GDM1 (cell line): ENCODE measurements at regions not wholly inside any gene's neighbourhood (a gene's known extent, or its start where the extent isn't known, plus 50 kb on each side); places are given as distances from the start of the nearest gene placed in this dataset.
A peak's percentile ranks its signal among the peaks of the same experiment; 100 is the strongest.
"Not testable (repeated sequence)": the region's sequence is repeated elsewhere in the genome, so short reads cannot be mapped to it uniquely, and the experiment has no call there.

Experiments
- DNase-seq: peaks from one replicate; lab custom pipeline; 2025; lab: John Stamatoyannopoulos, UW

DNA sequence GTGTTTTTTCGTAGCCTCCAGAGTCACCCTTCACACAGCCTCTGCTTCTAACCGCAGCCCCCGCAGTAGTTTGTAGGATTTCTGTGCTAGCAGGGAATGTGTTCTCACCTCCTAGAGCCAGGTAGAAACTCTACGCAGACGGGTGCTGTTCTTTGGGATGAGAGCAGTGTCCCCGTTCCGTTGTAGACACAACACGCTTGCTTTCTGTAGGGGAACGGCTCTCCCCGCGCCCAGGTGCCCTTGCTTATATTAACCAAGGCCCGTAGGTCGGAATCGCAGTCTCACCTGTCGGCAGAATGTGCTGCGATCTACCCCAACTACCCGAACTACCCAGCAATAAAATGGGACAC is 111.8 kb upstream of the NBPF11 start:
- DNase-seq = no peak

DNA sequence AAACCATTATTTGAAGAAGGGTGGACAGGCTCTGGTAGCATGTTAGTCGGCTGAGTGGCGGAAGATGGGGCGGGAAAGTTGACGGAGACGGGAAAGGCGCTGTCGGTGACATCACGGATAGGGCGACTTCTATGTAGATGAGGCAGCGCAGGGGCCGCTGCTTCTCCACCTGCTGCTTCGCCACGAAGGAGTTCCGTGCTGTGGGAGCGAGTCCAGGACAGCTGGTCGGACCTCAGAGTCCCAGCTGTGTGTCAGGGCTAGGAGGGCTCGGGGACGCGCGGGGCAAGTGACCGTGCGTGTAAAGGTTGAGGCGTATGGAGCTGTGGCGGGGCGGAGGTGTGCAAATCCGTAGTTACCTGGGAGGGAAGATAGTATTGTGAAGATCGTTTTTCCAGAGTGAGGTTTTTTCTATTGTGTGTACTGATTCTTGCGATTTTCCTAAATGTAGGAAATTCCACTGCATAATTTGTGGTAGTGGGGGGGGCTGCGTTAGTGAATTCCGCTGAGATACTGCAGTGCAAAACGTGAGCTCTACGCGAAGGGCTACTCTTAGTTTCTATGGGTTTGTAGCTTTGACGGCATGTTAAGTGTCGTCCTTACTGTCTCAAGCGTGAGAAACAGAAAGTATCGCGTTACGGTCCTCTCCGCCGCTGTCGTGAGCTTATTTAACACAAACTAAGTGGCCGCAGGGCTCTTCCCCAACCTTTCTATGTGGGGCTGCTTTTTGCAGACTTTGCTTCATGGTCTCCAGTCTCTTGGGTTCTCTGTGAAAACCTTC is 111.2 kb upstream of the NBPF11 start:
- DNase-seq = peak; percentile 38

DNA sequence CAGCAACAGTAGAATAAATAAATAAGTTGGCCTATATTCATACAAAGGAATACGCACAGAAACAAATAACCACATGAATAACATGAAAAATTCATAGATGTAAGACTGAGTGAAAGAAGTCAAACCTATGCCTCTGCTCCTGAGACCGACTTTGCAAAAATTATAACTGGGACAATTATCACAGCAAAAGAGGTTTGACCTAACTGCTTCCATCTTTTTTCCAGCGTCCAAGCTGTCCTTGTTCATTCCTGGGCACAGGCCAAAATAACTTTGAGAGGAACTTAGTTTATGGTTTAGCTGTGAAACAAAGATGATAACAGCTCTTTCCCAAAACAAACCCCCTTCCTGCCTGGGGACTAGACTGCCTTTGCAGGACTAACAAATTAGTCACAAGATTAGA is 109.6 kb upstream of the NBPF11 start:
- DNase-seq = not testable (repeated sequence)

DNA sequence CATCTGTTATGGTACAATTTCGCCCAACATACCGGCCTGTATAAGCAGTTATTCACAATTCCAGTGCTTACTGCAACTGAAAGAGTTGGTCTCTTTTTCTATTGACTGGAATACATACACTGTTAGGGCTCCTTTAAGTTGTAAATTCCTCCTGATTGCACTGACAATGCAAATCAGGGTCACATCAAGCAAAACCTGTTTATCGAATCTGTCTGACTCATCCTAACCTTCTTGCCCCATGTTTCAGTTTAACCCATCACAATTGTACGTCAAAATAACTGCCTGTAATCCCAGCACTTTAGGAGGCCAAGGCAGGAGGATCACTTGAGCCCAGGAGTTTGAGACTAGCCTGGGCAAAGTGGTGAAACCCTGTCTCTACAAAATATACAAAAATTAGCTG is 105.8 kb upstream of the NBPF11 start:
- not testable (repeated sequence) for DNase-seq

DNA sequence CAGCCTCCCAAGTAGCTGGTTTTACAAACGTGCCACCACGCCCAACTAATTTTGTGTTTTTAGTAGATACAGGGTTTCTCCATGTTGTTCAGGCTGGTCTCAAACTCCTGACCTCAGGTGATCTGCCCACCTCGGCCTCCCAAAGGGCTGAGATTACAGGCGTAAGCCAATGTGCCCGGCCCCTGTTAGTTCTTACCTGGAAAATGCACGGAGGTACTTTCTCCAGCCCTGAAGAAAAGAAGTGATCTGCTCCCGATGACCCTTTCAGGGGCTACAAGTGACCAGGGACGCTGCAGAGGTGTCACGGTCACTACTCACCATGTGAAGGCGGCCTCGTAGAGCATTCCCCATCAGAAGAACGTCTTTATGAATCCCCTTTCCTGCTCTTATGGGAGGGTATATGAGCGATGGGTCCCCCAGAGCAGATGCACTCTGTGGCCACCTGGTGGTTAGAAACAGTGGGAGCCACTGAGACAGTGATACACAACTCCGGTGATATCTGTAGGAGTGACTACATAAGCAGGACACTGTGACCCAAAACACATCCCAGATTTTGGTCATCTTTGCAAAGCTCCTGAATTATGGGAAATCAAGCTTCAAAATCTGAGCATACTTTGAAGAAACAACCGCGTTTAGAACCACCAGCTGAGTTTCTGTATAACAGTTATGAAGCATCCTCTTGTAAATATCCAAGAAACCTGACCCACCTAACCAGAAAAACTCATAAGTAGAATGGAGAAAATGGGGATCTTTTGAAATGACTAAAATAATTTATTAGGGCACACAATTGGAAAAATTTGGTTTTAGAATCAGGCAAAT is 102.7 kb upstream of the NBPF11 start:
- not testable (repeated sequence) for DNase-seq

DNA sequence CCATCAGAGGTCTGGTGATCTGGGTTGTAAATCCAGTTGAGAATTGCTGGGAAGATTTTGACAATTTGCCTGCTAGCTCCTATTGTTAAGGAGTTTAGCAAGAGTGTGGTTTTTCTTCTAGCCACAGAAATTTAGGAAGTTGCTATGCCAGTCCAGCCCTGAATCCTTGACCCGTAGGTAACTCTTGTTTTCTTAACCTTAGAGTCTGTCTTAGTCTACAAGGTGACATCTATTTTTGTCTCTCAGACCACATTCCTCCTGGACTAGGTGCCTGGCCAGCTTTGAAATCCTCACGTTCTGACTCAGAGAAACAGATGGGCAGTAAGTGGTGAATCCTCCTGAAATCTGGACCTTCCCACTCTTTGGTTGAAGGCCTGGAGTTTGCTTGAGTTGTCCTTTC is 101.7 kb upstream of the NBPF11 start:
- DNase-seq = not testable (repeated sequence)

DNA sequence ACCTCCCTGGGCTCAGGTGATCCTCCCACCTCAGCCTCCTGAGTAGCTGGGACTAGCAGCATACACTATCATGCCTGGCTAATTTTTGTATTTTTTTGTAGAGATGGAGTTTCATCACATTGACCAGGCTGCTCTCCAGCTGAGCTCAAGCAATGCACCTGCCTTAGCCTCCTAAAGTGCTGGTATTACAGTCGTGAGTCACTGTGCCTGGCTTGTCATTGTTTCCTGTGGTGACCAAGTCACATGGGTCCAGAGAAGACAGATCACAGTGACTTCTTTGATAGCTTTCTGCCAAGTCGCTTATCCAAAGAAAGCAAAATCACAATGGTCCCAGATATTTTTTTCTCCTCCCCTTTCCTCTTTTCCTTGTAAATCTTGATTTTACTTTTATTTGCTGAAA is 96.7 kb upstream of the NBPF11 start:
- not testable (repeated sequence) for DNase-seq

DNA sequence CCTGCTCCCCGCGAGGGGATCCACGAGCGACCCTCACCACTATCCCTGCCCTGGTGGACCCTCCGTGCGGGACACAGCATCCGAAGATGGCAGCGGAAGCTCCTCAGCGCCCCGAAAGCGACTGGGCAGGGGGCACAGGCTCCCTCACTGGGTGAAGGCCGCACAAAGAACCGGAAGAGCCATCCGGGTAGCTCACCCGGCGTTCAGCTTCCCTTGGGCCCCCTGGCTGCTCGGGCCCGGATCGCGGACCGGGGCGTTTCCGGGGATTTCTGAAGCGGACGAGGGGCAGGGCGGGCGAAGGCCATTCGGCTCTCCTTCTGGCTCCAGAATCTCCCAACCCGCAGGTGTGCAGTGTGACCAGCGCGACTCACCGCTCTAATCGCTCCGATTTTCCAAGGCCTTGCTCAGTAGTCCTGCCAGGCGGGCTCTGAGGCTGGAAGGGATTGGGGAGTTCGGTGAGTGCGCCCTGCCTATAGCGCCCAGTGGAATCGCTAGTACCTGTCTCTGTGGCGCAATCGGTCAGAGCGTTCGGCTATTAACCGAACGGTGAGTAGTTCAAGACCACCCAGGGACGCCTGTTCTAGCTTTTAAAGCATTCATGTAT is 94.3 kb upstream of the NBPF11 start:
- not testable (repeated sequence) for DNase-seq

DNA sequence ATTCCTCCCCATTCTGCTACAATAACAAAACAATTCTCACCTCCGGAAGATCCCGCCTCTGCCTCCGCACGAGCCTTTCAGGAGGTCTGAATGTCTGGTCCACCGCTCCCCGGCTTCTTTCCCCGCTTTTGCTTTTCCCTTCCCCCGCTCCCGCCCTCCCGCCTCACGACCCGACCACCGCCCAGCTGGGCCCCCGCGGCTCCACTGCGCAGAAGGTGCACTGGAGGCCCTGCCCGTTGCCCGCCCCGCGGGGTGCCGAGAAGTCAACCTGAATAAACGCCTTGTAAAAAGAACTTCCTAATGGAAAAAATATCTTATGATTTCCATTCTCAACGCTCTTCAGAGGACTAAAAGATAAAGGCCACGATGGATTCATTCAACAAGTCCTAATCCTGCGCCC is 93.8 kb upstream of the NBPF11 start:
- DNase-seq = not testable (repeated sequence)

DNA sequence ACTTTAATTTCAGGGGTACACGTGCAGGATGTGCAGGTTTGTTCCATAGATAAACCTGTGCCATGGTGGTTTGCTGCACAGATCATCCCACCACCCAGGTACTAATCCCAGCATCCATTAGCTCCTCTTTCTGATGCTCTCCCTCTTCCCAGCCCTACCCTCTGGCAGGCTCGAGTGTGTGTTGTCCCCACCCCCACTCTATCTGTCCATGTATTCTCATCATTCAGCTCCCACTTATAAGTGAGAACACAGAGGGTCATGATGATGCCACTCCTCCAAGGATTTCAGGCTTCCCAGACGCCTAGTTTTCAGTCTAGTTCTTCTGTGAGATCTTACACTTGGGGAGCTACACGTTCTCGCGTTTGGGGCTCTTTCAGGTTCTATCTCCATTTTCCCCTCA is 93.4 kb upstream of the NBPF11 start:
- DNase-seq = not testable (repeated sequence)

DNA sequence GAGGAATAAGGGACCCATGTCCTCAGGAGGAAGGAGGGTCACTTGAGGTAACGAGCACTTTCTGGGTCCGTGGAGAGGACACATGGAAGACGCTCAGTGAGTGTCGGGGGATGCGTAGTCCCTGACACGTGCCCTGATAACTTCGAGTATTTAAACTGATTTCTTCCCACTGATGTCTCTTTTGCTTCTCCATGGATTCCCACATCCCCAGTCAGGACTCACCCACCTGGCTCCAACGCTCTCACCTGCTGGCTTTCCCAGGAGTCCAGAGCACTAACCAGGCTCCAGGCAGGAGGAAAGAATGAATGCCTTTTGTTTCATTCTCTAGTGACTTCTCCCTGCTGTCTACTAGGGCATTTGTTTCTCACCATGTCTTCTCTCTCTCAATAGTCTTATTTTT is 81.2 kb upstream of the NBPF11 start:
- DNase-seq = not testable (repeated sequence)

DNA sequence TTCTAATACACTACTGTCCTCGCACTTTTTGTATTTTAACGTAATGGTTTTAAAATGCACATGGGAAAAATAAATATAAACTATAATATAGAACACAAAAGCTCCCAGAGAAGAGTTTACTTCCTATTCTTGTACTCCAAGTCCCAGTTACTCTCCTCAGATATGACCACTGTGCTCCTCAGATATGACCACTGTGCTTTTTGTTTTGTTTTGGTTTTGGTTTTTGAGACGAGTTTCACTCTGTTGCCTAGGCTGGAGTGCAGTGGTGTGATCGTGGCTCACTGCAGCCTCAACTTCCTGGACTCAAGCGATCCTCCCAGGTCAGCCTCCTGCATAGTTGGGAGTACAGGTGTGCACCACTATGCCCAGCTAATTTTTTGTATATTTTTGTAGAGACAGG is 76.8 kb upstream of the NBPF11 start:
- DNase-seq = not testable (repeated sequence)

DNA sequence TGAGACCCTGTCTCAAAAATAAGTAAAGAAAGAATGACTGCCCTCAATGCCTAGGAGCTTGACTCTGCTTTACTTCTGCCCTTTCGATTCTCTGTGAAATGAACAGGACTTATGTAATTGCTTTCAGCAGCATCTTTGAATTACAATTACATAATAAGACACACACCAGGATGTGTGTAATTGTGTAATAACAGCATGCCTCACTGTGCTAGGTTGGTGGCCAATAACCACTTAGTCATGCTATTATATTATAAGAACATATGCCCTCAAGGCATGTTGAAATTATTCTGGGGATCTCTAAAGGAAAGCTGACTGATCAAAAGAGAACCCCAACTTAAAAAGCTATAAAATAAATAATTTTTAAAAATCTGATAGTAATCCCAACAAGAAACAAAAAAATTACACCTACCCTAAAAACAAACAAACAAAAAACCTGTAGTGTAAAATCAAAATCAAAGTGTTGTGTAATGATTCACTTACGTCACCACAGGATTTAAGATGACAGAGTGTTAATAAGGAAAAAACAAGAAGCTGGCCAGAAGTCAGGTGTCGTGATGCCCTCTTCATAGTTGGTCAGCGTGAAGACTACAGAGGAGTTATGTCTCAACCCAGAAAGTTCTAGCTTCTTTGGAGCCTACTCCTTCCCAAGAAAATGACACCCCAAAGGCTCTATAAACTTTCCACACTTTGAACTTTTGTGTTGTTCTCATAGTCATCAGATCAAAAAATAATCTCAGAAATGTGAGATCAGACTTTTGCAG is 70.5 kb upstream of the NBPF11 start:
- DNase-seq = not testable (repeated sequence)

DNA sequence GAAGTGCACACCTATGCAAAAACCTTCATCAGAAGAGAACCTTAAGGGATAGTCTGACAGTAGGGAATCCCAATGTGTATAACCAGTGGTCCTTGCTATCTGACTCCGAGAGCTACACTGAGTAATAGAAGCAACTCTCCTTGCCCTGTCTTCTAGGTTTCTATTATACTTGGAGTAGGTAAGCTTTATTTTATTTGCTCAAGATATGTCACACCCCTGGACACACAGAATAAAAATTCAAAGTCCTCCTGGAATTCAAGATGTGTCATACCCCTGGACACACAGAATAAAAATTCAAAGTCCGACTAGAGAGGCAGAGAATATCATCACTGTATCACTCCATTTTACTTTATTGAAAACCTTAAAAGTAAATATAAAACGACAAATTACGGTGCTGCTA is 69.5 kb upstream of the NBPF11 start:
- not testable (repeated sequence) for DNase-seq

DNA sequence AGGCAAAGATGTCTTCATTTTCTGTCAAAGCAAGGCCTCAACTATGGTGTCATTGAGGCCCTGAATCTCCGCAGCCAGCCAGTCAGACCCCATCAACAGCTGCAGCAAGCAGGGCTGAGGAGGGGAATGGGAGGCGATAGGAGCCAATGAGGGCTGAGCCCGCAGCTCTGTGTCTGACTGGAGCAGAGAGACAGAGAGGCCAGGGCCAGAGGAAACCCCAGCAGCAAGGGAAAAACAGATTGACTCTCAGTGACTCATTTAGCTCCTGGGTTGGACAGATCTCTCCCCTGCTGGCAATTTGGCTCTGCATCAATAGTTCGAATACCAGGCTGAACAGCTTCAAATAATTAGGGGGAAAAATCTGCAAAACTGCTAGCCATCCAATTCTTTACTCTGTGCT is 67.1 kb upstream of the NBPF11 start:
- DNase-seq = not testable (repeated sequence)

DNA sequence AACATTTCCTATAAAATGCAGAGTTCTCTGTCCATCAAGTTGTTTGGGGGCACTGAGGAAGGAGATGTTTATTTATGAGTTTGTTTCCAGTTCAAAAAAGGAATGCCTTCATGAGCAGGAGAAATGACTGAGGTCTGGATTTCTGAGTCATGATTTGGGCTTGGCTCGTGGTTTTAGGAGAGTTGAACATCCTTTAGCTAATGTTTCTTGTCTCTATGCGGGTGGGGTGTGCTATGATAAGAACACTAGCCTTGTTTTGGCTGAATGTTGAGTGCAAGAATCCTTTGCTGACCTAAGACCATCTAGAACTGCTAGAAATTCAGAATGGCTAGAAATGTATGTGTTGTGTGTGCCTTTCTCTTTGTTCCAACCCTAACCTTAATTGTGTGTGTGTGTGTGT is 59.1 kb upstream of the NBPF11 start:
- not testable (repeated sequence) for DNase-seq

DNA sequence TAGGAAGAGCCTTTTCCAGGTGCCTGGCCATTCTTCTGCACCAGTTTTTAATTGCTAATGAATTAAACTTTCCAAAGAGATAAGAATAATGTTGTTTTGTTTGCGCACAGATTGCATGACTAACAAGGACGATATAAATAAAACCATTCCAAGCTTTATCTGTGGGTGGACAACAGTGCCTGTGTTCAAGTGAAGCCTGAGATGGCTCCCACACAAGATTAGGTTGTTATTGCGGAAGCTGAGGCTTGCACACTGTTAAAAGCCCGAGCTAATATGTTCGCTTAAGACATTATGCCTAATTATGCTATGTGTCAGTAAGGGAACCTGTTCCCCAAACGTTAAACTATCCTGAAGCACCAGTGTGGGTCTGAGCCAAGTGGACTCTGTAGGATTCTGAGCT is 58.5 kb upstream of the NBPF11 start:
- not testable (repeated sequence) for DNase-seq

DNA sequence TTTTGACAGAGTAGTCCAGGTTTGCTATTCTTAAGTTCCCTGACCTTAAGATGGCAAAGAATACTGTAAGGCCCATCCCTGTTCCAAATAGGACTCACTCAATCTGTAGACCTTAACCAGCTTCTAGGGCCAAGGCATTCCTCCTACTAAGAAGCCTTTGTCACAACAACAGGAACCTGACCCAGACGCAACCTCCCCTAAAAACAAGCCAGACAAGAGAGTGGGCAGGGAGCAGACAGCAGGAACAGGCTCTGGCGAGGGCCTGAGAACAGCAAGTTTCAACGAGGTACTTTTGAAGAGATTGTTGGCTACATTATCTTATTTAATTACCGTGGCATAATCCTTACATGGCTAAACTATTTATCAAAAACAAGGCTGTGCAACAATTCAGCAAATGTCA is 58.1 kb upstream of the NBPF11 start:
- DNase-seq = not testable (repeated sequence)

DNA sequence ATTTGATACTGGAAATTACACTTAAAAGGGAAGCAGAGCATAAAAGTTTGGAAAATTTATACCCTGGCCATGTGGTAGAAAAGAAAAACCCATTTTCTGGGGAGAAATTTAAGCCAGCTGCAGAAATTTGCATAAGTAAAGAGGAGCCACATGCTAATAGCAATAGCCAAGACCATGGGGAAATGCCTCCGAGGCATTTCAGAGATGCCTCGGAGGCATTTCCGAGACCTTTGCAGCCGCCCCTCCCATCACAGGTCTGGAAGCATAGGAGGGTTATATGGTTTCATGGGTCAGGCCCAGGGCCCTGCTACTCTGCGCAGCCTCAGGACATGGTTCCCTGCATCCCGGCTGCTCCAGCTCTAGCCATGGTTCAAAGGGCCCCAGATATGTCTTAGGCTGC is 49.9 kb upstream of the NBPF11 start:
- DNase-seq = not testable (repeated sequence)
